ENCODE measurements at regions not wholly inside any gene's neighbourhood (a gene's known extent, or its start where the extent isn't known, plus 50 kb on each side); places are given as distances from the start of the nearest gene placed in this dataset.
"Not testable (repeated sequence)": the region's sequence is repeated elsewhere in the genome, so short reads cannot be mapped to it uniquely, and the experiment has no call there.

- no peak for DNase-seq
- no peak overlapping the region for H3K27ac ChIP-seq
- H3K36me3 ChIP-seq: no peaks in the 10 kb centered on the region
- no peak overlapping the region for H3K4me3 ChIP-seq
- intact Hi-C loops (cut with DNase I; ENCODE audit: low total_unique reads): no loop called here
- no peaks in the 10 kb centered on the region for H3K4me1 ChIP-seq
- no peaks in the 10 kb centered on the region for H3K27me3 ChIP-seq
- TF ChIP-seq CTCF (IDR thresholded peaks at IDR 0.05) (no peak), POLR2A (IDR thresholded peaks at IDR 0.05) (no peak)
- H3K9me3 ChIP-seq: no peaks in the 10 kb centered on the region
Observed at GRCh38 chr4:133544097-133544496, 395.0 kb downstream of the PCDH10 start.

- intact Hi-C loops (cut with DNase I; ENCODE audit: low total_unique reads): no loop called here
- no peak for DNase-seq
- TF ChIP-seq CTCF (IDR thresholded peaks at IDR 0.05) (no peak), POLR2A (IDR thresholded peaks at IDR 0.05) (no peak)
- no peaks in the 10 kb centered on the region for H3K27me3 ChIP-seq
- no peaks in the 10 kb centered on the region for H3K36me3 ChIP-seq
- H3K9me3 ChIP-seq: no peaks in the 10 kb centered on the region
- no peaks in the 10 kb centered on the region for H3K4me1 ChIP-seq
- H3K4me3 ChIP-seq: no peak overlapping the region
- H3K27ac ChIP-seq: no peak overlapping the region
Observed at GRCh38 chr4:133537780-133538281, 388.7 kb downstream of the PCDH10 start.

- intact Hi-C loops (cut with DNase I; ENCODE audit: low total_unique reads); H3K27me3 ChIP-seq; H3K27ac ChIP-seq; H3K4me3 ChIP-seq; DNase-seq; H3K9me3 ChIP-seq; H3K36me3 ChIP-seq; H3K4me1 ChIP-seq: not testable (repeated sequence)
Observed at GRCh38 chr4:133534224-133534623, 385.1 kb downstream of the PCDH10 start.

GRCh38 chr4:133524369-133524768 lies 375.3 kb downstream of the PCDH10 start:
- no peak for DNase-seq
- H3K4me1 ChIP-seq: no peaks in the 10 kb centered on the region
- no peaks in the 10 kb centered on the region for H3K9me3 ChIP-seq
- TF ChIP-seq CTCF (IDR thresholded peaks at IDR 0.05) (no peak), POLR2A (IDR thresholded peaks at IDR 0.05) (no peak)
- H3K27ac ChIP-seq: no peak overlapping the region
- intact Hi-C loops (cut with DNase I; ENCODE audit: low total_unique reads): no loop called here
- H3K27me3 ChIP-seq: no peaks in the 10 kb centered on the region
- no peaks in the 10 kb centered on the region for H3K36me3 ChIP-seq
- H3K4me3 ChIP-seq: no peak overlapping the region

GRCh38 chr4:133513901-133514300 lies 364.8 kb downstream of the PCDH10 start:
- TF ChIP-seq CTCF (IDR thresholded peaks at IDR 0.05) (no peak), POLR2A (IDR thresholded peaks at IDR 0.05) (no peak)

GRCh38 chr4:133498149-133498548 lies 349.1 kb downstream of the PCDH10 start:
- H3K27me3 ChIP-seq: no peaks in the 10 kb centered on the region
- DNase-seq: no peak
- no peaks in the 10 kb centered on the region for H3K9me3 ChIP-seq
- TF ChIP-seq POLR2A (IDR thresholded peaks at IDR 0.05) (no peak), CTCF (IDR thresholded peaks at IDR 0.05) (no peak)
- H3K4me3 ChIP-seq: no peak overlapping the region
- intact Hi-C loops (cut with DNase I; ENCODE audit: low total_unique reads): no loop called here
- H3K27ac ChIP-seq: no peak overlapping the region
- H3K36me3 ChIP-seq: no peaks in the 10 kb centered on the region
- H3K4me1 ChIP-seq: no peaks in the 10 kb centered on the region

More at GRCh38 chr4:133513901-133514300, 364.8 kb downstream of the PCDH10 start:
- Histone ChIP-seq H3K27ac (no peak overlapping the region), H3K4me1 (no peaks in the 10 kb centered on the region), H3K36me3 (no peaks in the 10 kb centered on the region), H3K9me3 (no peaks in the 10 kb centered on the region), H3K4me3 (no peak overlapping the region), H3K27me3 (no peaks in the 10 kb centered on the region)
- intact Hi-C loops (cut with DNase I; ENCODE audit: low total_unique reads): no loop called here
- DNase-seq: no peak

Measured in uterus (tissue), 3 donors.